SK-N-MC (cell line): ENCODE measurements at regions not wholly inside any gene's neighbourhood (a gene's known extent, or its start where the extent isn't known, plus 50 kb on each side); places are given as distances from the start of the nearest gene placed in this dataset.
A peak's percentile ranks its signal among the peaks of the same experiment; 100 is the strongest.
"Not testable (repeated sequence)": the region's sequence is repeated elsewhere in the genome, so short reads cannot be mapped to it uniquely, and the experiment has no call there.

ENCODE experiments used
- DNase-seq: peaks from one replicate; pipeline ENCODE4 v3.0.0-alpha.2; 2011; ENCODE audit warnings: low read depth, low spot score
- H3K27ac ChIP-seq: fragments of 200-600 bp; sonication (generic); 2 replicates; pipeline ENCODE4 v1.5.1; 2016; ENCODE audit warnings: mixed run types
- H3K36me3 ChIP-seq: fragments of 200-600 bp; sonication (generic); 2 replicates; pipeline ENCODE4 v1.6.1; 2017; ENCODE audit warnings: antibody characterized with exemption, low read length, mixed read lengths; ENCODE audit not compliant: insufficient read depth
- H3K4me3 ChIP-seq: fragments of 200-600 bp; sonication (generic); 2 replicates; pipeline ENCODE4 v1.5.1; 2016
- H3K9ac ChIP-seq: fragments of 200-600 bp; sonication (generic); 2 replicates; pipeline ENCODE4 v1.8.0; 2017; ENCODE audit warnings: mixed run types, mixed read lengths; ENCODE audit not compliant: insufficient read length
- H3K9me3 ChIP-seq: fragments of 200-600 bp; sonication (generic); 2 replicates; pipeline ENCODE4 v1.6.1; 2017; ENCODE audit warnings: low read depth, mild to moderate bottlenecking, antibody characterized with exemption, low read length, moderate library complexity, mixed read lengths
- EZH2 ChIP-seq: fragments of 200-600 bp; sonication (generic); IDR thresholded peaks from one replicate; pipeline ENCODE4 v1.6.1; 2017; ENCODE audit warnings: antibody characterized with exemption
- FOXP2 ChIP-seq: optimal IDR thresholded peaks from 2 replicates; pipeline ENCODE3; 2011; ENCODE audit warnings: mild to moderate bottlenecking, moderate library complexity; ENCODE audit not compliant: insufficient read depth; ENCODE audit errors: extremely low read length, control extremely low read depth
- POLR2AphosphoS5 ChIP-seq: IDR thresholded peaks from 2 replicates; pipeline ENCODE4 v1.6.1; 2012; ENCODE audit warnings: mild to moderate bottlenecking, low read depth, low read length, borderline replicate concordance

DNA sequence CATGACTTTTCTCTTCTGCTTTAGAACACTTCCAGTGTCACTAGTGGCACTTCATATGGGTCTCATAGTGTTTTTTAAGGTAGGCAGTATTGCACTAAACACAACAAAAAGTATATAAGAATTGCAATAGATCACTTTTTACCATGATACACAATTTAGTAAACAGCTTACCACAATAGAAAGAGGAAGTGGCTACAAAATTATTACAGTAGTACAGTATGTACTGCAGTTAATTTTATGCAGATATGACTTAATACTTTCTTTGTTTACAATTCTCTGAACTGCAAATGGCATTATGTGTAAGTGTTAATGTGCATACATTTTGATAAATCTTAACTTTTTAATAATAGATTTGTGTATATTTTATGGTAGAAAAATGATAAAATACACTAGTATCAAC, 157.3 kb downstream of the RRAGB start:
- no peak for DNase-seq
- Histone ChIP-seq H3K4me3 (no peak overlapping the region), H3K36me3 (no peaks in the 10 kb centered on the region)

DNA sequence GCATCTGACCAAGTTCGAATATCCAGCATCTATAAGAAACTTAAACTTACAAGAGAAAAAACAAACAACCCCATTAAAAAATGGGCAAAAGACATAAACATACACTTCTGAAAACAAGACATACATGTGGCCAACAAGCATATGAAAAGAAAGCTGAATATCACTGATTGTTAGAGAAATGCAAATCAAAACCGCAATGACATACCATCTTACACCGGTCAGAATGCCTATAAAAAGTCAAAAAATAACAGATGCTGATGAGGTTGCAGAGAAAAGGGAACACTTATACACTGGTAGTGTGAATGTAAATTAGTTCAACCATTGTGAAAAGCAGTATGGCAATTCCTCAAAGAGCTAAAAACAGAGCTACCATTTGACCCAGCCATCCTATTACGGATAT, 166.0 kb downstream of the RRAGB start:
- not testable (repeated sequence) for H3K4me3 ChIP-seq, H3K9me3 ChIP-seq, H3K9ac ChIP-seq, H3K27ac ChIP-seq, DNase-seq, H3K36me3 ChIP-seq

More for the DNA sequence above, 157.3 kb downstream of the RRAGB start:
- Histone ChIP-seq H3K9ac (no peak overlapping the region), H3K9me3 (no peaks in the 10 kb centered on the region), H3K27ac (no peak overlapping the region)
- TF ChIP-seq EZH2 (no peak), FOXP2 (no peak), POLR2AphosphoS5 (no peak)

DNA sequence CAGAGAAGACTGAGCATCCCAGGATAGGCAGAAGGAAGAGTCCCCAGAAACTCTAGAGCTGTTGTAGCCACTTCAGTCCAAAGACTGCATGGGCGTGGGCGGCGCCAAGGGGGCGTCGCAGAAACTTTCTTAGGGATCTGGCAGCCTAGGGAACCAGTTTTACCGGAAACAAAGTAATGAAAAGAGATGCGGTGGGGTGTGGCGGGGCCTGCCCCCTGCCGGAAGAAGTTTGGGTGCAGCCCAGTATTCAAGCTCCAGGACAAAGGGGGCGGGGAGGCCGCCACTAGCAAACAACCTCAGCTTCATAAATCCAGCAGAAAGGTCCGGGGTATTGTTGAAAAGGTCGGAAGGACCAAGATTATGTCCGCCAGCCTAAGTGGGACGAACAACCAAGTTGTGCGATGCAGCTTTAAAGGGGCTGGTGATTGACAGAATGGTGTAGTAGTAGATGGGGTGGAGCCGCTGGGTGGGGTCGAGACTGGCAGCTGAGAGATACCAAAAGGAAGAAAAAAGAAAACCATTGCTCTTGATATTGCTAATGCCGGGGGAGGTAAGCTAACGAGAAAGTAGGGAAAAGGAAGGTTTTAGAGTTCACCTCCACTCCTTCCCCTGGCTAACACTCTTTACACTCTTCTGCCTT, 190.5 kb downstream of the RRAGB start:
- Histone ChIP-seq H3K27ac (no peak overlapping the region), H3K9ac (no peak overlapping the region), H3K36me3 (no peaks in the 10 kb centered on the region), H3K9me3 (no peaks in the 10 kb centered on the region), H3K4me3 (peak overlapping the region; percentile 75)
- DNase-seq: no peak
- TF ChIP-seq FOXP2: no peak
- TF ChIP-seq POLR2AphosphoS5: no peak
- TF ChIP-seq EZH2: no peak

DNA sequence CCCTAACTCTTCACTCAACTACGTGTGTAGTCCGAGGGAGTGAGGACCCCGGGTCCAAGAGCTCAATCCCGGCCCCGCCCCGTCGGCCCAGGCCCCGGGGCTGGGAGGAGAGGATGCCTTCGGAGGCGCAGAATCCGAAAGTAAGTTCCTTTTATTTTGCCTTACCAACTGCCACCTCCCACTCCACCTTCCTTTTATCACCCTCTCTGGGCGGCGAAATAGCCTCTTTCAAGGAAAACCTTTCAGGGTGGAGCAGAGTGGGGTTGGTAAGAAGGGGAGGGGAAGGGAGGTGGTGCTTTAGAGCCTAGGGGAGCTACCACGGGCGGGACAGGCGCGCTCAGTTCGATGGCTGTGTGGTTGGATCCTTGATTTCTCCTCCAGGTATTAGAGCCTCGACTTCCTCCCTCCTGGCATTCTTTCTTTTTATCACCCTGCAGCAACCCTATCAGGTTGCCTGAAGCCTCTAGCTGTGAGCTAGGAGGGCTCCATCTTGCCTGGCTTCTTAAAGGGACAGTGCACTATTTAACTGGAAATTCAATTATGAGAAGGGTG, 191.2 kb downstream of the RRAGB start:
- no peaks in the 10 kb centered on the region for H3K36me3 ChIP-seq
- H3K9me3 ChIP-seq: no peaks in the 10 kb centered on the region
- DNase-seq: no peak
- H3K9ac ChIP-seq: no peak overlapping the region
- H3K27ac ChIP-seq: no peak overlapping the region
- TF ChIP-seq FOXP2 (no peak), POLR2AphosphoS5 (no peak), EZH2 (no peak)
- peak overlapping the region; percentile 75 for H3K4me3 ChIP-seq

DNA sequence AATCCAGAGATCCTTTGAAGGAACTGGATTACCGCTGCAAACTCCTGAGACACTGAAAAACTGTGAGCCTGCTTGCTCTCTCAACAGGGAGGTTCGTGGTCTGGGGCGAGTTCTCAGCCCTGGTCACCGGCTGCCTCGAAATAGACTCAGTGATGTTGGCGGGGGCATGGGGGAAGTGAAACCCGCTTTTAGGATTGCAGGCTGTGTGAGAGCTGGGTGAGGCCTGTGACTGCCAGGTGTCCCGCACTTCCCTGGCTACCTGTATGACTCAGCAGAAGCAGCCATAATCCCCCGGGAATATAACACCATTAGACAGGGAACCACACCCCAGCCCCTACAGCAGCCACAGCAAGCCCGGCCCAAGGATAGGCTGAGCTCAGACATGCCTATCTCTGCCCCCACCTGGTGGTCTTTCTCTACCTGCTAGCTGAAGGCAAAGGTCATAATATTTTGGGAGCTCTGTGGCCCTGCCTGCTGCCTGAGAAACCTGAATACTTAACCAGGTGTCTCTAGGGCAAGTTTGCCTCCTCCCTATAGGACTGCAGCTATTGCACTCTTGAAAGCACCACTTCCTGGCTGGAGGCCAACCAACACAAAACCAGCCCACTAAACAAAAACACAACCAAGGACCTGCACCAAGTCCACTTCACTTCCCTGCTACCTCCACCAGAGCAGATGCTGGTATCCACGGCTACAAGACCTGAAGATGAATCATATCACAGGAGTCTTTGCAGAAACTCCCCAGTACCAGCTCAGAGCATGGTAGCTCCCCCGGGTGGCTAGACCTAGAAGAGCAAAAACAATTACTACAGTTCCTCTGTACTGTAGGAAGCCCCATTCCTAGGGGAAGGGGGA, 202.0 kb downstream of the RRAGB start:
- Histone ChIP-seq H3K4me3 (no peak overlapping the region), H3K9me3 (no peaks in the 10 kb centered on the region), H3K27ac (no peak overlapping the region), H3K9ac (no peak overlapping the region), H3K36me3 (no peaks in the 10 kb centered on the region)
- no peak for TF ChIP-seq EZH2
- TF ChIP-seq FOXP2: no peak
- no peak for TF ChIP-seq POLR2AphosphoS5
- DNase-seq: no peak

DNA sequence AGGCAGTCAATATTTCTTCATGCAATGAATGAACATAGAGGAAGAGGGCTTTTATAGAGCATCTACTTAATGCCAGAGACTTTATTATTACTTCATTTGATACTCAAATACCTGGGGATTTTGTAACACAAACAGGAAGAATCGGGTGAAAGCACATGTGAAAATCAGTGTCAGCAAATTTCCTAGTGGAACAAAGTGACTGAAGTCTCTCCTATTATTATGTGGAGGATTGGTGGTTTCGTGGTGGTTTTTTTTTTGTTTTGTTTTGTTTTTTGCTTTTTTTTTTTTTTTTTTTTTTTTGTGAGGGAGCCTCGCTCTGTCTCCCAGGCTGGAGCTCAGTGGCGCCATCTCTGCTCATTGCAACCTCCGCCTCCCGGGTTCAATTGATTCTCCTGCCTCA, 207.0 kb downstream of the RRAGB start:
- no peak for DNase-seq
- H3K9ac ChIP-seq: no peak overlapping the region
- no peaks in the 10 kb centered on the region for H3K9me3 ChIP-seq
- TF ChIP-seq EZH2 (no peak), FOXP2 (no peak), POLR2AphosphoS5 (no peak)
- H3K27ac ChIP-seq: no peak overlapping the region
- H3K4me3 ChIP-seq: no peak overlapping the region
- no peaks in the 10 kb centered on the region for H3K36me3 ChIP-seq

DNA sequence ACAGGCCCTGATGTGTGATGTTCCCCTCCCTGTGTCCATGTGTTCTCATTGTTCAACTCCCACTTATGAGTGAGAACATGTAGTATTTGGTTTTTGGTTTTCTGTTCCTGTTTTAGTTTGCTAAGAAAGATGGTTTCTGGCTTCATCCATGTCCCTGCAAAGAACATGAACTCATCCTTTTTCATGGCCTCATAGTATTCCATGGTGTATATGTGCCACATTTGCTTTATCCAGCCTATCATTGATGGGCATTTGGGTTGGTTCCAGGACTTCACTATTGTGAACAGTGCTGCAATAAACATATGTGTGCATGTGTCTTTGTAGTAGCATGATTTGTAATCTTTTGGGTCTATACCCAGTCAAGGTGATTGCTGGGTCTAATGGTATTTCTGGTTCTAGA, 211.0 kb downstream of the RRAGB start:
- H3K27ac ChIP-seq, H3K4me3 ChIP-seq, DNase-seq, H3K9ac ChIP-seq, H3K36me3 ChIP-seq, H3K9me3 ChIP-seq: not testable (repeated sequence)
